K562 (cell line): ENCODE measurements at regions not wholly inside any gene's neighbourhood (a gene's known extent, or its start where the extent isn't known, plus 50 kb on each side); places are given as distances from the start of the nearest gene placed in this dataset.

ENCODE experiments used
- ATAC-seq: fragments of 200-7000 bp; cut with Tn5 transposase; 3 replicates; pipeline ENCODE4 v1.9.1; 2020; ENCODE audit warnings: moderate library complexity
- BruUV-seq: library from RNA; stranded (reverse); fragments of 400-500 nt; replicated peaks from 2 replicates; lab custom pipeline; 2021; lab: Mats Ljungman, UMichigan
- CTCF ChIA-PET: fragments of 300-600 bp; formaldehyde crosslinking; extraction: SDS; loops from one replicate; lab custom pipeline; 2021; ENCODE audit warnings: low intra/inter-chr PET ratio; lab: Yijun Ruan, JAX
- POLR2A ChIA-PET: fragments of 300-600, 350-650 bp; sonication (Branson Sonifier 250); formaldehyde crosslinking; extraction: SDS; loops from one replicate; lab custom pipeline; 2021; ENCODE audit warnings: antibody characterized with exemption, inconsistent platforms; lab: Yijun Ruan, JAX
- DNase-seq, 4 experiments: peaks; one replicate each; pipeline versions ENCODE4 v3.0.0 to v3.0.0-alpha.2; 2011 to 2018; ENCODE audit warnings: low spot score in 3 of 4, mixed read lengths in 3 of 4; ENCODE audit errors: extremely low read depth in 1 of 4
- FAIRE-seq: peaks from 2 replicates; lab custom pipeline; 2011; peaks lifted over from hg19 to GRCh38; lab: Jason Lieb, UNC
- H2AFZ ChIP-seq: 2 replicates; pipeline ENCODE4 v1.6.0; 2011; ENCODE audit warnings: low read depth, low read length, control low read depth, inconsistent platforms
- H3K27ac ChIP-seq: fragments of 200-600 bp; 3 replicates; pipeline ENCODE4 v1.8.0; 2011; ENCODE audit warnings: low read depth, mild to moderate bottlenecking, control low read depth, inconsistent platforms, low read length, moderate library complexity, mixed read lengths; ENCODE audit errors: extremely low read depth
- H3K27me3 ChIP-seq, 2 experiments: fragments of 300-600 bp in 1 of 2; 2 replicates in 1 of 2; 3 replicates in 1 of 2; pipeline versions ENCODE4 v1.6.0 to v1.8.0; 2011; ENCODE audit warnings: inconsistent platforms in 2 of 2, low read length in 2 of 2, mild to moderate bottlenecking in 1 of 2, mixed read lengths in 1 of 2, moderate library complexity in 1 of 2; ENCODE audit not compliant: control insufficient read depth in 2 of 2, insufficient read depth in 2 of 2
- H3K36me3 ChIP-seq: fragments of 300-600 bp; 3 replicates; pipeline ENCODE4 v1.8.0; 2011; ENCODE audit warnings: mild to moderate bottlenecking, low read length, inconsistent platforms; ENCODE audit not compliant: control insufficient read depth, insufficient read depth
- H3K4me1 ChIP-seq, 2 experiments: fragments of 200-600 bp in 1 of 2; replicated peaks in 1 of 2; 2 replicates in 1 of 2; 3 replicates in 1 of 2; pipeline versions ENCODE4 v1.5.1 to v1.8.0; 2011; ENCODE audit warnings: inconsistent platforms in 2 of 2, low read length in 2 of 2, mild to moderate bottlenecking in 1 of 2, mixed read lengths in 1 of 2, moderate library complexity in 1 of 2; ENCODE audit not compliant: control insufficient read depth in 2 of 2, insufficient read depth in 2 of 2
- H3K4me2 ChIP-seq: 2 replicates; pipeline ENCODE4 v1.6.1; 2011; ENCODE audit warnings: low read length, control low read depth, inconsistent platforms, mixed read lengths; ENCODE audit not compliant: insufficient read depth
- H3K4me3 ChIP-seq: fragments of 200-600 bp; sonication (generic), shearing (Covaris generic); 2 replicates; pipeline ENCODE4 v1.5.1; 2016; ENCODE audit warnings: control low read depth, inconsistent platforms
- H3K79me2 ChIP-seq: fragments of 200-600 bp; 3 replicates; pipeline ENCODE4 v1.8.0; 2011; ENCODE audit warnings: low read length, inconsistent platforms; ENCODE audit not compliant: control insufficient read depth, insufficient read depth
- H3K9ac ChIP-seq, 2 experiments: 2 replicates each; pipeline versions ENCODE4 v1.6.0 to v1.6.1; 2011; ENCODE audit warnings: low read depth in 2 of 2, low read length in 2 of 2, control low read depth in 1 of 2, inconsistent platforms in 1 of 2, mild to moderate bottlenecking in 1 of 2, mixed read lengths in 1 of 2; ENCODE audit not compliant: insufficient read depth in 1 of 2
- H3K9me1 ChIP-seq: one replicate; pipeline ENCODE4 v1.6.0; 2011; ENCODE audit warnings: inconsistent platforms, mild to moderate bottlenecking, low read length, moderate library complexity; ENCODE audit not compliant: control insufficient read depth, insufficient read depth
- H3K9me3 ChIP-seq: replicated peaks from 2 replicates; pipeline ENCODE4 v1.5.1; 2011; ENCODE audit warnings: low read depth, low read length, inconsistent platforms; ENCODE audit not compliant: control insufficient read depth, insufficient read depth
- H4K20me1 ChIP-seq: replicated peaks from 2 replicates; pipeline ENCODE4 v1.6.1; 2011; ENCODE audit warnings: low read length, inconsistent platforms, mixed read lengths; ENCODE audit not compliant: control insufficient read depth, insufficient read depth
- E4F1 ChIP-seq: fragments of 250-450 bp; sonication (Bioruptor Pico); IDR thresholded peaks from 2 replicates; pipeline ENCODE4 v1.5.0; 2021; ENCODE audit warnings: mild to moderate bottlenecking, borderline replicate concordance
- MEF2D ChIP-seq: conservative IDR thresholded peaks from 2 replicates; pipeline ENCODE4 v1.6.1; 2016; ENCODE audit warnings: low read depth, missing genetic modification characterization, missing compliant biosample characterization
- SMAD4 ChIP-seq: fragments of 250-450 bp; sonication (Bioruptor Pico); conservative IDR thresholded peaks from 2 replicates; pipeline ENCODE4 v1.8.0; 2021; ENCODE audit warnings: inconsistent platforms, mild to moderate bottlenecking, moderate library complexity
- SMARCA5 ChIP-seq: fragments of 450-650 bp; IDR thresholded peaks from 2 replicates; pipeline ENCODE4 v1.6.1; 2016
- ZBTB34 ChIP-seq: fragments of 250-450 bp; sonication (Bioruptor Pico); IDR thresholded peaks from 2 replicates; pipeline ENCODE4 v1.8.0; 2021; ENCODE audit warnings: mild to moderate bottlenecking, moderate library complexity
- ZC3H4 ChIP-seq: sonication (generic); formaldehyde crosslinking; IDR thresholded peaks from 2 replicates; pipeline ENCODE4 v1.9.0; 2021; ENCODE audit warnings: missing genetic modification reagents, borderline replicate concordance
- ZNF280A ChIP-seq: fragments of 450-650 bp; IDR thresholded peaks from 2 replicates; pipeline ENCODE4 v1.6.1; 2018; ENCODE audit warnings: mild to moderate bottlenecking, low read depth; ENCODE audit not compliant: partially characterized antibody
- ZNF395 ChIP-seq: fragments of 200-800 bp; sonication (Bioruptor generic); IDR thresholded peaks from 2 replicates; pipeline ENCODE4 v1.6.1; 2017; ENCODE audit warnings: missing genetic modification characterization, missing compliant biosample characterization
- WGBS: fragments of 100-300 bp; shearing (Covaris generic); methylation state at CpG from one replicate; pipeline ENCODE4 v1.1.6; 2016; ENCODE audit warnings: low coverage, mixed read lengths; ENCODE audit not compliant: insufficient coverage; ENCODE audit errors: missing lambda C conversion rate; 5-methylcytosine and 5-hydroxymethylcytosine counted together
- in situ Hi-C: fragments of 300-500 bp; cut with MboI; formaldehyde crosslinking; loops from 4 replicates; pipeline ENCODE4 v1.15.0; 2018; ENCODE audit warnings: inconsistent platforms, mixed read lengths
- intact Hi-C: fragments of 100-400 bp; cut with micrococcal nuclease; formaldehyde crosslinking; loops from 2 replicates; pipeline ENCODE4 v1.14.2; 2022

GRCh38 chr7:46567858-46568257 lies 646.8 kb upstream of the IGFBP3 start:
- Histone ChIP-seq H3K9me1 (no peaks in the 10 kb centered on the region), H3K4me3 (no peak overlapping the region), H4K20me1 (no peaks in the 10 kb centered on the region), H2AFZ (no peak overlapping the region), H3K4me1 (no peaks in the 10 kb centered on the region), H3K9ac (no peak overlapping the region), H3K9me3 (no peaks in the 10 kb centered on the region), H3K27ac (no peak overlapping the region), H3K36me3 (no peaks in the 10 kb centered on the region), H3K4me2 (no peak overlapping the region), H3K79me2 (no peaks in the 10 kb centered on the region), H3K27me3 (no peaks in the 10 kb centered on the region)
- no peak for ATAC-seq
- FAIRE-seq = no peak
- POLR2A ChIA-PET = no interaction called here
- 0% methylated on average over 6 of the region's 6 CpGs for WGBS
- TF ChIP-seq ZC3H4 (CRISPR knock-in tag) (no peak), SMARCA5 (no peak), ZBTB34 (CRISPR knock-in tag) (no peak)
- CTCF ChIA-PET = no interaction called here
- intact Hi-C loops = no loop called here
- in situ Hi-C loops = no loop called here
- BruUV-seq = no TSS peak
- DNase-seq = no peak

- in situ Hi-C loops = no loop called here
Measured at GRCh38 chr7:46566097-46566774, 645.2 kb upstream of the IGFBP3 start.

More at GRCh38 chr7:46566097-46566774, 645.2 kb upstream of the IGFBP3 start:
- H3K4me3 ChIP-seq = no peak overlapping the region
- POLR2A ChIA-PET = no interaction called here
- TF ChIP-seq MEF2D (no peak), ZNF395 (no peak), E4F1 (CRISPR knock-in tag) (no peak), SMAD4 (no peak), ZNF280A (no peak)
- TF ChIP-seq, all 486 proteins: peak for 0
- DNase-seq = no peak
- FAIRE-seq = no peak
- H3K79me2 ChIP-seq = no peaks in the 10 kb centered on the region
- H3K27me3 ChIP-seq = no peaks in the 10 kb centered on the region
- no peak overlapping the region for H3K9ac ChIP-seq
- CTCF ChIA-PET = interaction anchor here (0.5 kb wide), 1 partner anchor 559 kb away, joined by 3 read pairs; no protein-coding TSS in a partner anchor
- H3K4me1 ChIP-seq = no peaks in the 10 kb centered on the region
- H3K9me3 ChIP-seq = no peaks in the 10 kb centered on the region
- H3K27ac ChIP-seq = no peak overlapping the region
- no peak overlapping the region for H3K4me2 ChIP-seq
- no peak for ATAC-seq
- WGBS = 2% methylated on average over 4 of the region's 4 CpGs
- no peaks in the 10 kb centered on the region for H3K36me3 ChIP-seq
- H3K9me1 ChIP-seq = no peaks in the 10 kb centered on the region
- intact Hi-C loops = no loop called here
- no peaks in the 10 kb centered on the region for H4K20me1 ChIP-seq
- no peak overlapping the region for H2AFZ ChIP-seq
- BruUV-seq = no TSS peak
